ENCODE measurements at regions not wholly inside any gene's neighbourhood (a gene's known extent, or its start where the extent isn't known, plus 50 kb on each side); places are given as distances from the start of the nearest gene placed in this dataset.

GRCh38 chr4:81891005-81891996, 419.6 kb upstream of the RASGEF1B start:
- TF ChIP-seq TAF1 (IDR thresholded peaks at IDR 0.05; ENCODE audit: borderline replicate concordance, insufficient read depth, low read length): no peak
- TF ChIP-seq REST (IDR thresholded peaks at IDR 0.05; ENCODE audit: insufficient read depth in 1 of 2, low read depth in 2 of 2, low read length in 2 of 2): no peak
- no peak for TF ChIP-seq FOXP2 (optimal IDR thresholded peaks at IDR 0.05; ENCODE audit: borderline replicate concordance, extremely low read depth, extremely low read length, insufficient read depth)
- no peak for TF ChIP-seq SIN3A (IDR thresholded peaks at IDR 0.05; ENCODE audit: borderline replicate concordance, insufficient read depth, low read length)
- TF ChIP-seq POLR2AphosphoS5 (IDR thresholded peaks at IDR 0.05; ENCODE audit: low read depth, low read length): no peak

GRCh38 chr4:81884986-81885385, 413.3 kb upstream of the RASGEF1B start:
- no peak for TF ChIP-seq SIN3A (IDR thresholded peaks at IDR 0.05; ENCODE audit: borderline replicate concordance, insufficient read depth, low read length)
- TF ChIP-seq FOXP2 (optimal IDR thresholded peaks at IDR 0.05; ENCODE audit: borderline replicate concordance, extremely low read depth, extremely low read length, insufficient read depth): no peak
- no peak for TF ChIP-seq POLR2AphosphoS5 (IDR thresholded peaks at IDR 0.05; ENCODE audit: low read depth, low read length)
- TF ChIP-seq TAF1 (IDR thresholded peaks at IDR 0.05; ENCODE audit: borderline replicate concordance, insufficient read depth, low read length): no peak
- TF ChIP-seq REST (IDR thresholded peaks at IDR 0.05; ENCODE audit: insufficient read depth in 1 of 2, low read depth in 2 of 2, low read length in 2 of 2): no peak

GRCh38 chr4:81883530-81884450, 412.1 kb upstream of the RASGEF1B start:
- no peak for TF ChIP-seq FOXP2 (optimal IDR thresholded peaks at IDR 0.05; ENCODE audit: borderline replicate concordance, extremely low read depth, extremely low read length, insufficient read depth)
- no peak for TF ChIP-seq SIN3A (IDR thresholded peaks at IDR 0.05; ENCODE audit: borderline replicate concordance, insufficient read depth, low read length)
- TF ChIP-seq POLR2AphosphoS5 (IDR thresholded peaks at IDR 0.05; ENCODE audit: low read depth, low read length): no peak
- no peak for TF ChIP-seq TAF1 (IDR thresholded peaks at IDR 0.05; ENCODE audit: borderline replicate concordance, insufficient read depth, low read length)
- TF ChIP-seq REST (IDR thresholded peaks at IDR 0.05; ENCODE audit: insufficient read depth in 1 of 2, low read depth in 2 of 2, low read length in 2 of 2): no peak

- TF ChIP-seq FOXP2 (optimal IDR thresholded peaks at IDR 0.05; ENCODE audit: borderline replicate concordance, extremely low read depth, extremely low read length, insufficient read depth) (no peak), POLR2AphosphoS5 (IDR thresholded peaks at IDR 0.05; ENCODE audit: low read depth, low read length) (no peak), REST (IDR thresholded peaks at IDR 0.05; ENCODE audit: insufficient read depth in 1 of 2, low read depth in 2 of 2, low read length in 2 of 2) (no peak)
Observed at GRCh38 chr4:81883004-81883403, 411.3 kb upstream of the RASGEF1B start.
